ENCODE measurements at regions not wholly inside any gene's neighbourhood (a gene's known extent, or its start where the extent isn't known, plus 50 kb on each side); places are given as distances from the start of the nearest gene placed in this dataset.

DNA sequence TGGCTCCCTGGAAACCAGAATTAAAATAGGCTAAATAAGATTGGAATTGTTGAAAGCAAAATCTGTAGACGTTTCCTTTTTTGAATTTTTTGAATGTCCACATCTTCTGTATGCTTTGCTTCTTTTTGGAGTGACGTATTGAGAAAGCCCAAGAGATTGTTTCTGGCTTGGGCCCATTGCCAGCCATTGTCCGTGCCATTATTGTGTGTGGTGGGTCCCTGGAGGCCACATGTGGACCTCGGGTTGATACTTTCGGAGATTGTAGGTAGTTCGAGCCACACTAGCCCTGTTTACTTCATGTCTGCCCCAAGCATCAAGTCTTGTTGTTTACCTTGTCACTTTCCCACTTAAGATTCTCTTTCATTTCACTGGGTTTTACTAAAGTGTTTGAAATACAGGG, 106.0 kb downstream of the PALM2AKAP2 start:
- no peak for DNase-seq

GRCh38 chr9:109886617-109887016, 106.6 kb downstream of the PALM2AKAP2 start:
- peak in 1 of 2 experiments; percentile 13 for DNase-seq

DNA sequence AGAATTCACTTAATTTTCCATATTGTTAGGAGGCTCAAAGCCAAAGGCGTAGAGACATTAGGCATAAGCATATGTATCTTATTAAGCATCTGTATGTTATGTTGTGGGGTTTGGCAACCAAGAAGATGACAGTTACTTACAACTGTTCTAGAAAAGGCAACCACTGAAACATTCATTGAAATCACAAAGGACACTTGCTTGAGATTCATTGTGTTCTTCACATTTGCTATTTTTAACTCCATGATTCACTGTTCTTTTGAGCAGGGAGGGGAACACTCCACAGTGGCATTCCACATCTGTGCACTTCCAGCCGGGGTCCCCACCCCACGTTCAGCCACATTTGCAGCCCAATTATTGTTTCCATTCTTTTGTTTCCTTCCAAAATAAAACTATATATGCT, 107.1 kb downstream of the PALM2AKAP2 start:
- no peak for DNase-seq

GRCh38 chr9:109888695-109889094, 108.7 kb downstream of the PALM2AKAP2 start:
- no peak for DNase-seq

DNA sequence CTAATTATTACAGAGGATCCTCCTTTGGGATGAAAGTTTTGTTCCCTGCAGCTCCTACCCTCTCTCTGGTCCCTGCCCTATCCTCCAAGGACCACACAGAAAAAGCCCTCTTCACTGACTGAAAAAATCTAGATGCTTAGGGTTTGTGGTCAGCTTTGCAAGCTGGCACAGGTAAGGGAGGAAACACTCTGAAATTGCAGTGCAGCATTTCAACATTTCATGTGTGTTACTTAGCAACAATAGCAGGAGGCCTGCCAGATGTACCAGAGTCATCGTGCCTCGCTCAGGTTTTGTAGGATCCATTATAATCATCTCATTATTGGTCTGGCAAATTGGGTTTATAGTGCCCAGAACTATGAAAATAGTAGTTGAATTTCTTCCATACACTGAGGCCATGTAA, 109.5 kb downstream of the PALM2AKAP2 start:
- DNase-seq, result no peak

DNA sequence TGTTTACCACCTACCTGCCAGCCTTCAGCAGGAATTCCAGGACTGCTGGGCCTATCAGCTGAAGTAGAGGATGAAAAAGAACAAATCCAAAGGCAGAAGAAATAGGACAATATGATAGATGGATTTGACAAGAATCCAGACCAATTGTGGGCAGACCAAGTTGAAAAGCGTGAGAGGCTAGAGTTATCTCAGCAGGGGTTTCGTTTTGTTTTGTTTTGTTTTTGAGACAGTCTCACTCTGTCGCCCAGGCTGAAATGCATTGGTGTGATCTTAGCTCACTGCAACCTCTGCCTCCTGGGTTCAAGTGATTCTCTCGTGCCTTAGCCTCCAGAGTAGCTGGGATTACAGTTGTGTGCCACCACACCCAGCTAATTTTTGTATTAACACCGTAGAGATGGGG, 113.2 kb downstream of the PALM2AKAP2 start:
- DNase-seq, result no peak

DNA sequence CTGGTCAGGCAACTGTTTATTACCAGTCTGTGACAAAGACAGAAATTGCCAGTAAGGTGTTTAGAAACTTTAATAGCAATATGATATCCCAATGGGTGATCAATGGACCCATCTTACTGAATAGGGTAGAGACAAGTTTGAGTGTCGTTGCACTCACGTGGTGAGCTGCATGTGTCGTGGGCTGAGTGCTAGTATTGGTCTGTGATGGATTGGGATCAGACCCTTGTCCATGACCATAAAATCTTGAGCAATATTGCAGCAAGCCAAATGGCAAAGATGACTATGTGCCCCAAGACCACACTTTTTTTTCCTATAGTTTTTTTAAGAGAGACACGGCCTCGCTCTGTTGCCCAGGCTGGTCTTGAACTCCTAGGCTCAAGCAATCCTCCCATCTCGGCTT, 114.5 kb downstream of the PALM2AKAP2 start:
- no peak for DNase-seq

- DNase-seq, result no peak
These were observed 115.1 kb downstream of the PALM2AKAP2 start for GRCh38 chr9:109894921-109895758.

GRCh38 chr9:109901201-109901600, 121.2 kb downstream of the PALM2AKAP2 start:
- no peak for DNase-seq

DNA sequence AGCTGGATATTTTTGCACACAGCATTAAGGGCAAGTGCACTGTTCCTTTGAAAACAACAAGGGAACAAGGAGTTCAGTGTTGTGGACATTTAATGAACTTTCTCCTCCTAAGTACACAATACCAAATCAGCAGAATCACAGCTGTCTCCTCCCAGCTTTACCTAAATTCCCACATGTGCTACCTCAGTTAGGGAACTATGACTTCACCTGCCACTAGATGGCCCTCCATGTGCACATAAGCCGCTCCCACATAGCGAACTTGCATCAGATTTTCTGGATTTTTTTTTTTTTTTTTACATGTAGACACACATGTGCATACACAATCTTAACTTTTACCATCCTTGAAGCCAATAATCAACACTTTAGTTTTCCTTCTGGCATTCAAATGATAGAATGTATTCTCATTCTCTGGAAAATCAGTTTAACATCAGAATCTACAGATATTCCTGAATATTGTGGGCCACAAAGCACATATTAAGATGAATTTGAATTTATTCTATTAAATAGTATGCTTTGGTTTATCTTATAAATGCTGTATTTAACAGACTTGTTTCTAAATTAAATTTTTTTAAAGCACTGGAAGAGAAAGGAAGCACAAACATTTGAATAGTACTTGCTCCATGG, 123.6 kb downstream of the PALM2AKAP2 start:
- DNase-seq, result peak; percentile 24 to 84

DNA sequence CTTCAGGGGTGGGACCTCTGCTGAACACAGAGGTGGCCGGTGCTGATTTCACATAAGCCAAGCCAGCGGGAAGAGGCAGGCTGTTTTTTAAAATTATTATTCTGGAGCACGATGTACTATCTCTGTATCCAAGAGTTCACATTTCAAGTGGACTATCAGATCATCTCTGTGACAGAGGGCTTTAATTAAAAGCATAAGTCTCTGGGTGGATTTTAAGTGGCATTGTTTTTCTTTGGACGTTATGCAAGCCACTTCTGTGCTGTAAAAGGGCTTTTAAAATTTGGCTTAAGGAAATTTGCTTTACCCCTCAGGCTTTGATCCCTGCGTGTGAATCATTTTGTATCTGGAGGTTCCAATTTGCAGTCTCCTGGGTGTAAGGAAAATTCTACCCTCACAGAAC, 124.7 kb downstream of the PALM2AKAP2 start:
- no peak for DNase-seq

- no peak for DNase-seq
These were observed 125.5 kb downstream of the PALM2AKAP2 start for GRCh38 chr9:109905472-109905871.

- peak in 1 of 2 experiments; percentile 28 for DNase-seq
These were observed 126.9 kb downstream of the PALM2AKAP2 start for GRCh38 chr9:109906766-109907382.

- DNase-seq, result no peak
These were observed 127.4 kb downstream of the PALM2AKAP2 start for GRCh38 chr9:109907400-109907799.

DNA sequence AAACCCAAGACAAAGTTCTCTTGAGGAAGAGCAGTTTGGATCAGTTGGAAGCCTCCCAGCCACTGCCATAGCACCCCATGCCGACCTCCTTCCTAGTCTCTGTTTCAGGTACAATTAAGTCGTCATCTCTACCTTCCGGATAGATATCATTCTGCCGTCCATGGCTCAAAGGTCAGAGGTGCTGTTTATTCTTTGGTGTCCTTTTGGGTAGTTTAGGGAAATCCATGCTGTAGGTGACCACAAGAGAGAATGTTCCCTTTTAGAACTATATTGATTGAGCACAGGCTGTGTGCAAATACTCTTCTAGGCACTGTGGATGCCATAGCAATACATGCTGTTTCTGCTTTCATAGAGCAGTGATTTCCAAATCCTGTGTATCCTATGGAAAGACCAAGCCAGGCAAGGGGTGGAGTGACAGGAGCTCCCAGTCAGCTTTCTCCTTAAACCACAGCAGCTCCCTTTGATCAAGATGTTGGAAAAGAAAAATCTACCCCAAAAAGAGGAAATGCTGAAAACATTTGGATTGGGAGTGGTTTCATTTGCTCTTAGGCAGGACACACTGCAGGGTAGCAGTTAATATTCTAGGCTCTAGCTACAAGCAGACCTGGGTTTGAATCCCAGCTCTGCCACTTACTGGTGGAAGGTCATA, 127.9 kb downstream of the PALM2AKAP2 start:
- no peak for DNase-seq

DNA sequence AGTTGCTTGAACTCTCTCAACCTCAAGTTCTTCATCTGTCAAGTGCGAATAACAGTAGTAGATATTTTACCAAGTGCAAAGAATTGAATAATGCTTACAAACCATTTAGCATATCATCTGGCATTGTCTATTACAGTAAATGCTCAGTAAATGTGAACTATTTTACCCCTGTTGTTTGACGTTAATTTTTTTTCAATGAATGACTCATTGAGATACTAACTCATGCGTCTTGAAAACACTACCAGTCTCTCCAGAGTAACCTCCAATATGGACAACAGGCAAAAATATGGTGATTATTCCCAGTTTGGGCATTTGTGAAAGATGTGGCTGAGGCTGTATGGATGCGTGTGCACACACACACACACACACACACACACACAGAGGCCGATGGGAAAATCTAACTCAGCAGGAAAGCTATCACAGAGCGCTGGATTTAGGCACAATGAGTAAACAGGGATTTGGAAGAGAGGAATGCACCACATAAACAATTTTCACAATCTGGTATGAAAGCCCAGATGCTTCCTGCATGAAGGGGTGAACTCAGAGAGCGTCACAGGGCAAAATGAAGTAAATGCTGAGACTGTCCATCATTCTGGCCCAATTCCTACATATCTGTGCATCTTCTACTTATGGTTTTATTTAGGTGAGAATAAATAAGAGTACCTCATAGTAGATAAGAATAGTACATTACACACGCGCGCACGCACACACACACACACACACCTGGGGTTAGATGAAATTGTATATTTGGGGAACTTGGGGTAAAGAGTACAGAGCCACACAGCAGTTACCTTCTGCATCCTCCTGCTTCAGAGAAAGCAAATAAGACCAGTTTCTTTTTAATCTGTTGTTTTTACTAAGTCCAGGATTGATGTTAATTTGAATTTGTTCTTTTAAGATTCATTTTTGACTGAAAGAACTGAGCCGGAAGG, 128.7 kb downstream of the PALM2AKAP2 start:
- no peak for DNase-seq

- peak; percentile 34 to 80 for DNase-seq
These were observed 130.9 kb downstream of the PALM2AKAP2 start for GRCh38 chr9:109910671-109911518.

GRCh38 chr9:109912082-109912582, 132.1 kb downstream of the PALM2AKAP2 start:
- DNase-seq, result peak; percentile 50 to 76

DNA sequence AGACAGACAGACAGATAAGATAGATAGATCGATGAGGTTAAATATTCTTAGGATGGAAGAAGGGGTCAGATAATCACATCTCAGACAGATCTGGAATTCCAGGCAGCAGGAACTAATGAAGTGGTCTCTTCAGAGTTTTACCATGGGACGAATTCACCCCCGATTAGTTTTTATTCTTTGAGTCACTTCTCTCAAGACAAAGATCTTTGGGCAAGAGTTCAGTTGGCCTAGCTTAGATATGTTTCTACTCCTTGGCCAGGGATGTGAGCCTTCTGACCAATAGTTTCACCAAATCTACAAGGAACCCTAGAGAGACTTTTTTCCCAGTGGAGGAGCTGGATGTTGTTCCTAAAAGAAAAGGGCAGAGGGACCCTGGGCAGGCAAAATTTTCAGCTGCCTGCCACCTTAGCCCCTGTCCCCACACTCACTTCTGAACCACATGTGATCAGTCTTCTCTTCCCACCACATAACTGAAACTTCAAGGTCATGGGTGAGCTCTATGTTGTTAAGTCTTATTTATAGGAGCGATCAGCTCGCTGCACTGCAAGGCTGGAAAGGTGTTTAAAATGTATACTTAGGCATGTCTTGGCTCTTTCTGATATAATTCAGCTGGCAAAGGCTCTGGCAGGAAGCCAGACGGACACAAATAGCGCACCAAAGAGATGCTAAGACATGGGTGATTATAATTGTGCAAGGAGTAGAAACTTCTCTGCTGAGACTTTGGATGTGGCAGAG, 132.9 kb downstream of the PALM2AKAP2 start:
- no peak for DNase-seq

DNA sequence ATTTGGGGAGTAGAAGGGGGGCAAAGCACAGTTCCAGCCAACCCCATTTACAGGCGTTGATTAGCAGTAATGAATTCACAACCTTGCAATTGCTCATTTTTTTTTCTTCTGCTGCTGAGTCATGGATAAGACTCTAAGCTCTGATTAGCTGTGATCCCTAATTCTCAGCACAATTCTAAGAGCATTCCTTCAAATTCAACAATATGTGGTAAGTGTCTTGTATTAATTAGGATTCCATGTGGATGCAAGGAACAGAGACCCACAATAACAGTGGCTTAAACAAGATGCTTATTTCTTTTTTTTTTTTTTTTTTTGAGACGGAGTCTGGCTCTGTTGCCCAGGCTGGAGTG, 133.4 kb downstream of the PALM2AKAP2 start:
- no peak for DNase-seq

Data from SW 1271 (cell line).